ENCODE measurements at regions not wholly inside any gene's neighbourhood (a gene's known extent, or its start where the extent isn't known, plus 50 kb on each side); places are given as distances from the start of the nearest gene placed in this dataset.

GRCh38 chr11:28596816-28597215 is 488.6 kb downstream of the METTL15 start:
- Histone ChIP-seq H3K4me3 (ENCODE audit: low read depth, low read length) (no peak overlapping the region), H3K9ac (ENCODE audit: low read depth, low read length) (no peak overlapping the region), H3K27me3 (ENCODE audit: control insufficient read depth, insufficient read depth, low read length) (no peaks in the 10 kb centered on the region), H3K4me1 (ENCODE audit: control insufficient read depth, insufficient read depth, low read length) (no peaks in the 10 kb centered on the region), H3K9me3 (ENCODE audit: control insufficient read depth, insufficient read depth, low read length) (peaks cover 5% of the 10 kb centered on the region), H3K36me3 (ENCODE audit: control insufficient read depth, insufficient read depth, low read length) (no peaks in the 10 kb centered on the region)

- no peaks in the 10 kb centered on the region for H3K27me3 ChIP-seq (ENCODE audit: control insufficient read depth, insufficient read depth, low read length)
- no peaks in the 10 kb centered on the region for H3K36me3 ChIP-seq (ENCODE audit: control insufficient read depth, insufficient read depth, low read length)
- H3K4me1 ChIP-seq (ENCODE audit: control insufficient read depth, insufficient read depth, low read length), result no peaks in the 10 kb centered on the region
- H3K4me3 ChIP-seq (ENCODE audit: low read depth, low read length), result no peak overlapping the region
- no peak overlapping the region for H3K9ac ChIP-seq (ENCODE audit: low read depth, low read length)
- peaks cover 5% of the 10 kb centered on the region for H3K9me3 ChIP-seq (ENCODE audit: control insufficient read depth, insufficient read depth, low read length)
These were observed 484.0 kb downstream of the METTL15 start for GRCh38 chr11:28592141-28592540.

- no peak overlapping the region for H3K9ac ChIP-seq (ENCODE audit: low read depth, low read length)
- H3K9me3 ChIP-seq (ENCODE audit: control insufficient read depth, insufficient read depth, low read length), result no peaks in the 10 kb centered on the region
- H3K36me3 ChIP-seq (ENCODE audit: control insufficient read depth, insufficient read depth, low read length), result no peaks in the 10 kb centered on the region
- no peaks in the 10 kb centered on the region for H3K4me1 ChIP-seq (ENCODE audit: control insufficient read depth, insufficient read depth, low read length)
- H3K4me3 ChIP-seq (ENCODE audit: low read depth, low read length), result no peak overlapping the region
- no peaks in the 10 kb centered on the region for H3K27me3 ChIP-seq (ENCODE audit: control insufficient read depth, insufficient read depth, low read length)
These were observed 476.8 kb downstream of the METTL15 start for GRCh38 chr11:28584992-28585391.

- Histone ChIP-seq H3K27me3 (ENCODE audit: control insufficient read depth, insufficient read depth, low read length) (no peaks in the 10 kb centered on the region), H3K4me3 (ENCODE audit: low read depth, low read length) (no peak overlapping the region), H3K4me1 (ENCODE audit: control insufficient read depth, insufficient read depth, low read length) (no peaks in the 10 kb centered on the region), H3K9ac (ENCODE audit: low read depth, low read length) (no peak overlapping the region), H3K36me3 (ENCODE audit: control insufficient read depth, insufficient read depth, low read length) (no peaks in the 10 kb centered on the region), H3K9me3 (ENCODE audit: control insufficient read depth, insufficient read depth, low read length) (no peaks in the 10 kb centered on the region)
These were observed 474.3 kb downstream of the METTL15 start for GRCh38 chr11:28582506-28582905.

- Histone ChIP-seq H3K9ac (ENCODE audit: low read depth, low read length) (no peak overlapping the region), H3K27me3 (ENCODE audit: control insufficient read depth, insufficient read depth, low read length) (no peaks in the 10 kb centered on the region), H3K36me3 (ENCODE audit: control insufficient read depth, insufficient read depth, low read length) (no peaks in the 10 kb centered on the region), H3K9me3 (ENCODE audit: control insufficient read depth, insufficient read depth, low read length) (no peaks in the 10 kb centered on the region), H3K4me1 (ENCODE audit: control insufficient read depth, insufficient read depth, low read length) (no peaks in the 10 kb centered on the region), H3K4me3 (ENCODE audit: low read depth, low read length) (no peak overlapping the region)
These were observed 473.4 kb downstream of the METTL15 start for GRCh38 chr11:28581286-28582242.

GRCh38 chr11:28571371-28571770 is 463.2 kb downstream of the METTL15 start:
- Histone ChIP-seq H3K36me3 (ENCODE audit: control insufficient read depth, insufficient read depth, low read length) (no peaks in the 10 kb centered on the region), H3K4me3 (ENCODE audit: low read depth, low read length) (no peak overlapping the region), H3K27me3 (ENCODE audit: control insufficient read depth, insufficient read depth, low read length) (no peaks in the 10 kb centered on the region), H3K4me1 (ENCODE audit: control insufficient read depth, insufficient read depth, low read length) (no peaks in the 10 kb centered on the region), H3K9me3 (ENCODE audit: control insufficient read depth, insufficient read depth, low read length) (no peaks in the 10 kb centered on the region), H3K9ac (ENCODE audit: low read depth, low read length) (no peak overlapping the region)

GRCh38 chr11:28569106-28569505 is 460.9 kb downstream of the METTL15 start:
- Histone ChIP-seq H3K4me1 (ENCODE audit: control insufficient read depth, insufficient read depth, low read length) (no peaks in the 10 kb centered on the region), H3K9me3 (ENCODE audit: control insufficient read depth, insufficient read depth, low read length) (no peaks in the 10 kb centered on the region), H3K36me3 (ENCODE audit: control insufficient read depth, insufficient read depth, low read length) (no peaks in the 10 kb centered on the region), H3K9ac (ENCODE audit: low read depth, low read length) (no peak overlapping the region), H3K4me3 (ENCODE audit: low read depth, low read length) (no peak overlapping the region), H3K27me3 (ENCODE audit: control insufficient read depth, insufficient read depth, low read length) (no peaks in the 10 kb centered on the region)

- no peaks in the 10 kb centered on the region for H3K27me3 ChIP-seq (ENCODE audit: control insufficient read depth, insufficient read depth, low read length)
- H3K36me3 ChIP-seq (ENCODE audit: control insufficient read depth, insufficient read depth, low read length), result no peaks in the 10 kb centered on the region
- H3K4me3 ChIP-seq (ENCODE audit: low read depth, low read length), result peak overlapping the region; percentile 40
- no peak overlapping the region for H3K9ac ChIP-seq (ENCODE audit: low read depth, low read length)
- H3K4me1 ChIP-seq (ENCODE audit: control insufficient read depth, insufficient read depth, low read length), result no peaks in the 10 kb centered on the region
- no peaks in the 10 kb centered on the region for H3K9me3 ChIP-seq (ENCODE audit: control insufficient read depth, insufficient read depth, low read length)
These were observed 458.3 kb downstream of the METTL15 start for GRCh38 chr11:28566339-28567089.

GRCh38 chr11:28559492-28559891 is 451.3 kb downstream of the METTL15 start:
- H3K9ac ChIP-seq (ENCODE audit: low read depth, low read length), result no peak overlapping the region
- peaks cover 5% of the 10 kb centered on the region for H3K4me1 ChIP-seq (ENCODE audit: control insufficient read depth, insufficient read depth, low read length)
- H3K36me3 ChIP-seq (ENCODE audit: control insufficient read depth, insufficient read depth, low read length), result no peaks in the 10 kb centered on the region
- peaks cover 38% of the 10 kb centered on the region for H3K27me3 ChIP-seq (ENCODE audit: control insufficient read depth, insufficient read depth, low read length)
- H3K9me3 ChIP-seq (ENCODE audit: control insufficient read depth, insufficient read depth, low read length), result no peaks in the 10 kb centered on the region
- H3K4me3 ChIP-seq (ENCODE audit: low read depth, low read length), result no peak overlapping the region

GRCh38 chr11:28547321-28547741 is 439.1 kb downstream of the METTL15 start:
- no peaks in the 10 kb centered on the region for H3K36me3 ChIP-seq (ENCODE audit: control insufficient read depth, insufficient read depth, low read length)
- no peaks in the 10 kb centered on the region for H3K27me3 ChIP-seq (ENCODE audit: control insufficient read depth, insufficient read depth, low read length)
- no peaks in the 10 kb centered on the region for H3K4me1 ChIP-seq (ENCODE audit: control insufficient read depth, insufficient read depth, low read length)
- no peak overlapping the region for H3K4me3 ChIP-seq (ENCODE audit: low read depth, low read length)
- no peak overlapping the region for H3K9ac ChIP-seq (ENCODE audit: low read depth, low read length)
- H3K9me3 ChIP-seq (ENCODE audit: control insufficient read depth, insufficient read depth, low read length), result no peaks in the 10 kb centered on the region

GRCh38 chr11:28545536-28545935 is 437.3 kb downstream of the METTL15 start:
- H3K9me3 ChIP-seq (ENCODE audit: control insufficient read depth, insufficient read depth, low read length), result no peaks in the 10 kb centered on the region
- H3K4me1 ChIP-seq (ENCODE audit: control insufficient read depth, insufficient read depth, low read length), result no peaks in the 10 kb centered on the region
- H3K9ac ChIP-seq (ENCODE audit: low read depth, low read length), result no peak overlapping the region
- H3K27me3 ChIP-seq (ENCODE audit: control insufficient read depth, insufficient read depth, low read length), result no peaks in the 10 kb centered on the region
- no peak overlapping the region for H3K4me3 ChIP-seq (ENCODE audit: low read depth, low read length)
- H3K36me3 ChIP-seq (ENCODE audit: control insufficient read depth, insufficient read depth, low read length), result no peaks in the 10 kb centered on the region

GRCh38 chr11:28542561-28542960 is 434.4 kb downstream of the METTL15 start:
- Histone ChIP-seq H3K9ac (ENCODE audit: low read depth, low read length) (no peak overlapping the region), H3K36me3 (ENCODE audit: control insufficient read depth, insufficient read depth, low read length) (no peaks in the 10 kb centered on the region), H3K4me3 (ENCODE audit: low read depth, low read length) (no peak overlapping the region), H3K9me3 (ENCODE audit: control insufficient read depth, insufficient read depth, low read length) (no peaks in the 10 kb centered on the region), H3K4me1 (ENCODE audit: control insufficient read depth, insufficient read depth, low read length) (no peaks in the 10 kb centered on the region), H3K27me3 (ENCODE audit: control insufficient read depth, insufficient read depth, low read length) (no peaks in the 10 kb centered on the region)

All from iPS-15b (cell line).